Liver (tissue), 8 donors: ENCODE measurements at regions not wholly inside any gene's neighbourhood (a gene's known extent, or its start where the extent isn't known, plus 50 kb on each side); places are given as distances from the start of the nearest gene placed in this dataset.

Experiments
- DNase-seq: peaks from one replicate; pipeline ENCODE4 v3.0.0-alpha.2; 2017; ENCODE audit warnings: low spot score
- H3K27ac ChIP-seq, 2 donors: one replicate each; pipeline ENCODE4 v1.7.0; 2013; ENCODE audit warnings: inconsistent platforms in 2 of 2, low read length in 2 of 2, control low read depth in 1 of 2, low read depth in 1 of 2, mild to moderate bottlenecking in 1 of 2
- H3K27me3 ChIP-seq, 4 donors: one replicate each; pipeline versions ENCODE4 v1.6.1 to v1.7.0; 2013; ENCODE audit warnings: low read length in 3 of 4, inconsistent platforms in 1 of 4, mild to moderate bottlenecking in 1 of 4, moderate library complexity in 1 of 4; ENCODE audit not compliant: control insufficient read depth in 4 of 4, insufficient read depth in 4 of 4
- H3K36me3 ChIP-seq, 4 donors: one replicate each; pipeline versions ENCODE4 v1.6.1 to v1.7.0; 2013; ENCODE audit warnings: low read length in 3 of 4, mild to moderate bottlenecking in 3 of 4, low read depth in 1 of 4, moderate library complexity in 1 of 4; ENCODE audit not compliant: control insufficient read depth in 4 of 4, insufficient read depth in 3 of 4
- H3K4me1 ChIP-seq, 4 donors: one replicate each; pipeline versions ENCODE4 v1.6.1 to v1.7.0; 2013; ENCODE audit warnings: low read length in 3 of 4, mild to moderate bottlenecking in 3 of 4, moderate library complexity in 1 of 4; ENCODE audit not compliant: control insufficient read depth in 4 of 4, insufficient read depth in 4 of 4
- H3K4me3 ChIP-seq, 3 donors: one replicate each; pipeline versions ENCODE4 v1.6.1 to v1.7.0; 2013; ENCODE audit warnings: low read length in 3 of 3, control low read depth in 1 of 3, low read depth in 1 of 3, mild to moderate bottlenecking in 1 of 3
- H3K9ac ChIP-seq, 2 donors: one replicate each; pipeline ENCODE4 v1.7.0; 2013; ENCODE audit warnings: low read length in 2 of 2, mild to moderate bottlenecking in 2 of 2, moderate library complexity in 2 of 2, control low read depth in 1 of 2, low read depth in 1 of 2
- H3K9me3 ChIP-seq, 4 donors: one replicate each; pipeline versions ENCODE4 v1.6.1 to v1.7.0; 2013; ENCODE audit warnings: low read length in 3 of 4; ENCODE audit not compliant: control insufficient read depth in 4 of 4
- ATF3 ChIP-seq: IDR thresholded peaks from 2 replicates; pipeline ENCODE4 v1.6.1; 2016; ENCODE audit warnings: antibody characterized with exemption
- CTCF ChIP-seq: fragments of 150-350 bp; IDR thresholded peaks from 2 replicates; pipeline ENCODE4 v1.5.1; 2017; ENCODE audit warnings: improper control_type of control experiment, low read depth, low read length; ENCODE audit not compliant: missing input control
- EGR1 ChIP-seq, 2 donors: IDR thresholded peaks; 2 replicates each; pipeline ENCODE4 v1.6.1; 2016 to 2018; ENCODE audit warnings: antibody characterized with exemption in 2 of 2, low read depth in 2 of 2
- FOXA1 ChIP-seq: IDR thresholded peaks from 2 replicates; pipeline ENCODE4 v1.6.1; 2016; ENCODE audit warnings: antibody characterized with exemption
- FOXA2 ChIP-seq: IDR thresholded peaks from 2 replicates; pipeline ENCODE4 v1.6.1; 2016; ENCODE audit warnings: antibody characterized with exemption
- GABPA ChIP-seq, 2 donors: IDR thresholded peaks in 1 of 2; conservative IDR thresholded peaks in 1 of 2; 2 replicates each; pipeline ENCODE4 v1.6.1; 2016; ENCODE audit warnings: antibody characterized with exemption in 2 of 2, mild to moderate bottlenecking in 1 of 2, moderate library complexity in 1 of 2
- HNF4A ChIP-seq, 2 donors: conservative IDR thresholded peaks; 2 replicates each; pipeline ENCODE4 v1.6.1; 2016; ENCODE audit warnings: antibody characterized with exemption in 2 of 2, mild to moderate bottlenecking in 2 of 2
- JUND ChIP-seq, 2 donors: IDR thresholded peaks; 2 replicates each; pipeline ENCODE4 v1.6.1; 2016; ENCODE audit warnings: antibody characterized with exemption in 2 of 2
- NR2F2 ChIP-seq: IDR thresholded peaks from 2 replicates; pipeline ENCODE4 v1.6.1; 2016; ENCODE audit warnings: antibody characterized with exemption
- SP1 ChIP-seq: IDR thresholded peaks from 2 replicates; pipeline ENCODE4 v1.6.1; 2018; ENCODE audit warnings: antibody characterized with exemption, mild to moderate bottlenecking
- TAF1 ChIP-seq: conservative IDR thresholded peaks from 2 replicates; pipeline ENCODE4 v1.6.1; 2016; ENCODE audit warnings: antibody characterized with exemption, mild to moderate bottlenecking
- YY1 ChIP-seq: IDR thresholded peaks from 2 replicates; pipeline ENCODE4 v1.6.1; 2016; ENCODE audit warnings: antibody characterized with exemption, mild to moderate bottlenecking
- WGBS: extraction: QIAGEN DNeasy Blood & Tissue Kit; methylation state at CpG from one replicate; pipeline ENCODE4 v1.1.7; 2013; 5-methylcytosine and 5-hydroxymethylcytosine counted together
- TF ChIP-seq, protein P1 (sequence below): IDR thresholded peaks from 2 replicates; pipeline ENCODE4 v1.6.1; 2016; ENCODE audit warnings: antibody characterized with exemption
- donor health status: healthy.
- donor health status: healthy.
- donor health status: healthy.
- donor health status: healthy.
- donor health status: healthy.

DNA sequence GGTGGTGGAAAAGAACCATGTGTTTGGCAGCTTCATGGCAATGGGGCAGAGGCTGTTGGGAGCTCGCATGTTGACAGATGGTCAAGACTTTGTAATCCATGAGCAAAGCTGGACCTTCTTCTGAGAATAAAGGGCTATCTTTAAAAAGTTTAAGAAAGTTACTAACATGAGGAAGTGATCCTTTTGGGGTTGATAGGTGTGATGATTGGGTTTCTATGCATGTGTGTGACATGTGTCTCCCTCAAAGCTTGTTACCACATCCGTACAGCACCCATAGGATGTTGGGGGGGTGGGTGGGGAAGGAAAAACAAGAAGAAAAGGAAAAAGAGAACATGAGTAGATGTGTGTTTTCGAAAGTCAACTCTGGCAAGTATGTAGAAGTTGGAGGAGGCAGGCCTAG, 123.0 kb upstream of the TLR3 start:
- H3K27ac ChIP-seq: no peak overlapping the region
- no peaks in the 10 kb centered on the region for H3K27me3 ChIP-seq
- DNase-seq: no peak
- H3K4me1 ChIP-seq: no peaks in the 10 kb centered on the region
- H3K9ac ChIP-seq: no peak overlapping the region
- no peak overlapping the region for H3K4me3 ChIP-seq
- TF ChIP-seq EGR1 (IDR thresholded peaks at IDR 0.05; ENCODE audit: low read depth in 2 of 2) (no peak), FOXA2 (no peak)
- TF ChIP-seq, protein P1, sequence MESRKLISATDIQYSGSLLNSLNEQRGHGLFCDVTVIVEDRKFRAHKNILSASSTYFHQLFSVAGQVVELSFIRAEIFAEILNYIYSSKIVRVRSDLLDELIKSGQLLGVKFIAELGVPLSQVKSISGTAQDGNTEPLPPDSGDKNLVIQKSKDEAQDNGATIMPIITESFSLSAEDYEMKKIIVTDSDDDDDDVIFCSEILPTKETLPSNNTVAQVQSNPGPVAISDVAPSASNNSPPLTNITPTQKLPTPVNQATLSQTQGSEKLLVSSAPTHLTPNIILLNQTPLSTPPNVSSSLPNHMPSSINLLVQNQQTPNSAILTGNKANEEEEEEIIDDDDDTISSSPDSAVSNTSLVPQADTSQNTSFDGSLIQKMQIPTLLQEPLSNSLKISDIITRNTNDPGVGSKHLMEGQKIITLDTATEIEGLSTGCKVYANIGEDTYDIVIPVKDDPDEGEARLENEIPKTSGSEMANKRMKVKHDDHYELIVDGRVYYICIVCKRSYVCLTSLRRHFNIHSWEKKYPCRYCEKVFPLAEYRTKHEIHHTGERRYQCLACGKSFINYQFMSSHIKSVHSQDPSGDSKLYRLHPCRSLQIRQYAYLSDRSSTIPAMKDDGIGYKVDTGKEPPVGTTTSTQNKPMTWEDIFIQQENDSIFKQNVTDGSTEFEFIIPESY: no peak
- WGBS: 89% methylated on average over 3 of the region's 3 CpGs
- H3K9me3 ChIP-seq: no peaks in the 10 kb centered on the region
- no peaks in the 10 kb centered on the region for H3K36me3 ChIP-seq

- TF ChIP-seq YY1: no peak
- no peak for TF ChIP-seq HNF4A (conservative IDR thresholded peaks at IDR 0.05)
- no peak for TF ChIP-seq GABPA (IDR thresholded peaks at IDR 0.05 in 1 of 2, conservative IDR thresholded peaks at IDR 0.05 in 1 of 2)
- no peak for TF ChIP-seq FOXA1
- TF ChIP-seq SP1: no peak
- no peak for TF ChIP-seq ATF3
- TF ChIP-seq JUND (IDR thresholded peaks at IDR 0.05): no peak
- no peak for TF ChIP-seq TAF1
- TF ChIP-seq CTCF: no peak
- Histone ChIP-seq H3K4me3 (no peak overlapping the region), H3K9ac (no peak overlapping the region), H3K9me3 (no peaks in the 10 kb centered on the region), H3K36me3 (no peaks in the 10 kb centered on the region), H3K27me3 (no peaks in the 10 kb centered on the region), H3K27ac (no peak overlapping the region), H3K4me1 (no peaks in the 10 kb centered on the region)
- no peak for DNase-seq
- WGBS: 91% methylated on average over 5 of the region's 5 CpGs
Measured at GRCh38 chr4:185950891-185951290, 118.1 kb upstream of the TLR3 start.

DNA sequence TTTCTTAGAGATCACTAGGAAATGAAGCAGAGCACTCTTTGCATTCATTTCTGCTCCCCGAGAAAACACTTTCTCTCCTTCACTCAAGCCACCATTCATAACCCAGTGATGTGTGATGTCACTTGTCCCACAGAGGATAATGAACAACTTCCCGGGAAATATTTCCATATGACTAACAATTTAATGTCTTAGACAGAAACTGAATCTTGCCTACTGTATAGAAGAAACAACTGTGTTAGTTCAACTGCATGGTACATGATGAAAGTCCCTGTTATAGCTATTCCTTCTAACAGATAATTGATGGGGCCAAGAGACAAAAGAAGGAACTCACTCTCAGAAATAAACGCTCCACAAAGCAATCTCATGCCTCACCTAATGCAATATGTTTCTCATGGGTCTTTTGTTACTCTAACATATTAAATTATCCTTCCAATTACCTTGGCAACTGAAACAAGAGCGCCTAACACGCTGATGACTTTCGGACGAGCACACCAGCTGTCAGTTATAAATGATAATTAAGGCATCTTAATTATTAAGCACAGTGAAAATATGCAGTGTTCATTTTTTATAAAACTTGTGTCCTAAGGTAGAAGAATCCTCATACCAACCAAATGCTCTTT, 113.7 kb upstream of the TLR3 start:
- H3K36me3 ChIP-seq: no peaks in the 10 kb centered on the region
- no peak overlapping the region for H3K27ac ChIP-seq
- no peaks in the 10 kb centered on the region for H3K4me1 ChIP-seq
- no peak overlapping the region for H3K9ac ChIP-seq
- no peak for DNase-seq
- TF ChIP-seq NR2F2: no peak
- no peak for TF ChIP-seq HNF4A (conservative IDR thresholded peaks at IDR 0.05)
- no peak for TF ChIP-seq FOXA1
- TF ChIP-seq SP1: no peak
- H3K9me3 ChIP-seq: no peaks in the 10 kb centered on the region
- H3K27me3 ChIP-seq: no peaks in the 10 kb centered on the region
- 93% methylated on average over 7 of the region's 7 CpGs for WGBS
- no peak overlapping the region for H3K4me3 ChIP-seq
